Keratinocyte (primary cell): ENCODE measurements at regions not wholly inside any gene's neighbourhood (a gene's known extent, or its start where the extent isn't known, plus 50 kb on each side); places are given as distances from the start of the nearest gene placed in this dataset.

Experiments used
- DNase-seq: peaks from one replicate; pipeline ENCODE4 v3.0.0-alpha.2; 2011; ENCODE audit warnings: low read depth, missing footprints, low spot score
- FAIRE-seq: peaks from 2 replicates; lab custom pipeline; 2011; peaks lifted over from hg19 to GRCh38; lab: Jason Lieb, UNC
- H2AFZ ChIP-seq: 2 replicates; pipeline ENCODE4 v1.6.0; 2012; ENCODE audit warnings: low read length, control low read depth, inconsistent platforms; ENCODE audit not compliant: control insufficient read depth
- H3K27ac ChIP-seq: 2 replicates; pipeline ENCODE4 v1.5.1; 2011; ENCODE audit warnings: low read length; ENCODE audit not compliant: control insufficient read depth, insufficient read depth
- H3K27me3 ChIP-seq: 3 replicates; pipeline ENCODE4 v1.6.0; 2011; ENCODE audit warnings: low read length; ENCODE audit not compliant: control insufficient read depth, insufficient read depth; ENCODE audit errors: extremely low read depth
- H3K36me3 ChIP-seq, 2 experiments: 2 replicates in 1 of 2; 3 replicates in 1 of 2; pipeline ENCODE4 v1.5.1; 2011; ENCODE audit warnings: low read length in 2 of 2, mild to moderate bottlenecking in 1 of 2; ENCODE audit not compliant: control insufficient read depth in 2 of 2, insufficient read depth in 2 of 2; ENCODE audit errors: extremely low read depth in 1 of 2
- H3K4me1 ChIP-seq: 3 replicates; pipeline ENCODE4 v1.5.1; 2011; ENCODE audit warnings: low read length; ENCODE audit not compliant: control insufficient read depth, insufficient read depth; ENCODE audit errors: extremely low read depth
- H3K4me2 ChIP-seq: 3 replicates; pipeline ENCODE4 v1.6.0; 2011; ENCODE audit warnings: low read depth, low read length; ENCODE audit not compliant: control insufficient read depth, insufficient read depth; ENCODE audit errors: extremely low read depth
- H3K4me3 ChIP-seq, 3 experiments: fragments of 200-600 bp in 1 of 3; sonication (generic) in 1 of 3; 2 replicates in 2 of 3; 3 replicates in 1 of 3; pipeline ENCODE4 v1.5.1; 2011 to 2016; ENCODE audit warnings: low read length in 3 of 3, mild to moderate bottlenecking in 3 of 3, control low read depth in 2 of 3, inconsistent platforms in 1 of 3, low read depth in 1 of 3, mixed read lengths in 1 of 3, mixed run types in 1 of 3, moderate library complexity in 1 of 3; ENCODE audit not compliant: control insufficient read depth in 2 of 3, insufficient read depth in 2 of 3; ENCODE audit errors: extremely low read depth in 1 of 3
- H3K79me2 ChIP-seq: 2 replicates; pipeline ENCODE4 v1.6.0; 2012; ENCODE audit warnings: low read length; ENCODE audit not compliant: control insufficient read depth, insufficient read depth
- H3K9ac ChIP-seq: 3 replicates; pipeline ENCODE4 v1.6.0; 2011; ENCODE audit warnings: low read length; ENCODE audit not compliant: control insufficient read depth, insufficient read depth; ENCODE audit errors: extremely low read depth
- H3K9me1 ChIP-seq: 3 replicates; pipeline ENCODE4 v1.6.0; 2011; ENCODE audit warnings: low read length; ENCODE audit not compliant: control insufficient read depth, insufficient read depth; ENCODE audit errors: extremely low read depth
- H3K9me3 ChIP-seq: 2 replicates; pipeline ENCODE4 v1.5.1; 2012; ENCODE audit warnings: low read depth, low read length; ENCODE audit not compliant: control insufficient read depth
- H4K20me1 ChIP-seq: 3 replicates; pipeline ENCODE4 v1.6.0; 2011; ENCODE audit warnings: low read length; ENCODE audit not compliant: control insufficient read depth, insufficient read depth; ENCODE audit errors: extremely low read depth
- CTCF ChIP-seq, 3 experiments: IDR thresholded peaks in 1 of 3; conservative IDR thresholded peaks in 1 of 3; optimal IDR thresholded peaks in 1 of 3; 2 replicates in 2 of 3; 3 replicates in 1 of 3; pipeline versions ENCODE3 to v1.5.1; 2011; ENCODE audit warnings: low read length in 3 of 3, mild to moderate bottlenecking in 3 of 3, moderate library complexity in 2 of 3, control low read depth in 1 of 3, inconsistent platforms in 1 of 3; ENCODE audit not compliant: insufficient read depth in 2 of 3; ENCODE audit errors: extremely low read depth in 1 of 3
- EZH2 ChIP-seq: IDR thresholded peaks from one replicate; pipeline ENCODE4 v1.6.1; 2012; ENCODE audit warnings: inconsistent platforms, mild to moderate bottlenecking, low read length, moderate library complexity
- dilution Hi-C: fragments of 300-500 bp; cut with MboI; formaldehyde crosslinking; loops from one replicate; pipeline ENCODE4 v1.7.0; 2020; ENCODE audit warnings: low sequenced_read_pairs; ENCODE audit not compliant: extremely low pct_ligation_motif_present

GRCh38 chr4:125013891-125014290 lies 300.9 kb upstream of the FAT4 start:
- Histone ChIP-seq H3K9ac (no peak overlapping the region), H3K9me3 (no peaks in the 10 kb centered on the region), H3K4me2 (no peak overlapping the region), H3K9me1 (no peaks in the 10 kb centered on the region), H3K4me3 (no peak overlapping the region), H3K27me3 (no peaks in the 10 kb centered on the region), H3K27ac (no peak overlapping the region), H3K4me1 (peaks cover 10% of the 10 kb centered on the region), H3K36me3 (no peaks in the 10 kb centered on the region), H4K20me1 (no peaks in the 10 kb centered on the region), H2AFZ (no peak overlapping the region), H3K79me2 (no peaks in the 10 kb centered on the region)
- peak; percentile 58 for FAIRE-seq
- TF ChIP-seq CTCF (optimal IDR thresholded peaks at IDR 0.05 in 1 of 3, IDR thresholded peaks at IDR 0.05 in 1 of 3, conservative IDR thresholded peaks at IDR 0.05 in 1 of 3; ENCODE audit: extremely low read depth in 1 of 3, insufficient read depth in 2 of 3, low read length in 3 of 3): peak in 1 of 3 experiments; percentile 14
- TF ChIP-seq EZH2: no peak
- dilution Hi-C loops: no loop called here
- DNase-seq: no peak

GRCh38 chr4:125011646-125012045 lies 299.1 kb upstream of the ANKRD50 start:
- H3K27me3 ChIP-seq: no peaks in the 10 kb centered on the region
- H3K27ac ChIP-seq: peak overlapping the region; percentile 67
- FAIRE-seq (no peak), DNase-seq (no peak)
- H3K4me3 ChIP-seq: no peak overlapping the region
- dilution Hi-C loops: no loop called here
- no peaks in the 10 kb centered on the region for H3K9me3 ChIP-seq
- no peaks in the 10 kb centered on the region for H4K20me1 ChIP-seq
- H3K4me1 ChIP-seq: peaks cover 10% of the 10 kb centered on the region
- no peaks in the 10 kb centered on the region for H3K79me2 ChIP-seq
- no peaks in the 10 kb centered on the region for H3K36me3 ChIP-seq
- H3K9me1 ChIP-seq: no peaks in the 10 kb centered on the region
- peak overlapping the region; percentile 94 for H2AFZ ChIP-seq
- TF ChIP-seq CTCF (optimal IDR thresholded peaks at IDR 0.05 in 1 of 3, IDR thresholded peaks at IDR 0.05 in 1 of 3, conservative IDR thresholded peaks at IDR 0.05 in 1 of 3; ENCODE audit: extremely low read depth in 1 of 3, insufficient read depth in 2 of 3, low read length in 3 of 3): no peak
- no peak for TF ChIP-seq EZH2
- no peak overlapping the region for H3K9ac ChIP-seq
- H3K4me2 ChIP-seq: peak overlapping the region; percentile 82
